Ovary (tissue), 3 donors: ENCODE measurements at regions not wholly inside any gene's neighbourhood (a gene's known extent, or its start where the extent isn't known, plus 50 kb on each side); places are given as distances from the start of the nearest gene placed in this dataset.

Experiments used
- CTCF ChIP-seq, 3 donors: fragments of 450-650 bp in 2 of 3; fragments of 200-600 bp in 1 of 3; IDR thresholded peaks; one replicate each; pipeline versions ENCODE4 v1.5.1 to v1.8.0; 2016 to 2022; ENCODE audit warnings: antibody characterized with exemption in 3 of 3, mild to moderate bottlenecking in 1 of 3
- EP300 ChIP-seq: sonication (generic); formaldehyde crosslinking; IDR thresholded peaks from one replicate; pipeline ENCODE4 v1.6.1; 2017; ENCODE audit warnings: antibody characterized with exemption
- POLR2A ChIP-seq: fragments of 450-650 bp; IDR thresholded peaks from one replicate; pipeline ENCODE4 v1.6.1; 2017; ENCODE audit warnings: antibody characterized with exemption, mild to moderate bottlenecking, moderate library complexity
- donor health status: DM: no; HTN: no; CAD: no.

- no peak for TF ChIP-seq EP300
- TF ChIP-seq CTCF (IDR thresholded peaks at IDR 0.05): no peak
- no peak for TF ChIP-seq POLR2A
Observed at GRCh38 chrX:137878401-137878800, 312.5 kb downstream of the ZIC3 start.
